Neuron (in vitro differentiated cells): ENCODE measurements at regions not wholly inside any gene's neighbourhood (a gene's known extent, or its start where the extent isn't known, plus 50 kb on each side); places are given as distances from the start of the nearest gene placed in this dataset.

ENCODE experiments used
- H2AFZ ChIP-seq: one replicate; pipeline ENCODE4 v1.6.1; 2013; ENCODE audit warnings: low read depth, mild to moderate bottlenecking, inconsistent platforms, low read length, moderate library complexity
- H3K27me3 ChIP-seq: one replicate; pipeline ENCODE4 v1.6.1; 2013; ENCODE audit warnings: low read length; ENCODE audit not compliant: insufficient read depth
- H3K36me3 ChIP-seq: one replicate; pipeline ENCODE4 v1.6.1; 2013; ENCODE audit warnings: low read length; ENCODE audit not compliant: insufficient read depth
- H3K4me1 ChIP-seq: one replicate; pipeline ENCODE4 v1.6.1; 2013; ENCODE audit warnings: low read length; ENCODE audit not compliant: insufficient read depth
- H3K4me3 ChIP-seq: 2 replicates; pipeline ENCODE4 v1.5.1; 2013; ENCODE audit warnings: mild to moderate bottlenecking, low read length, moderate library complexity
- H3K9me3 ChIP-seq: one replicate; pipeline ENCODE4 v1.6.1; 2013; ENCODE audit warnings: low read length

DNA sequence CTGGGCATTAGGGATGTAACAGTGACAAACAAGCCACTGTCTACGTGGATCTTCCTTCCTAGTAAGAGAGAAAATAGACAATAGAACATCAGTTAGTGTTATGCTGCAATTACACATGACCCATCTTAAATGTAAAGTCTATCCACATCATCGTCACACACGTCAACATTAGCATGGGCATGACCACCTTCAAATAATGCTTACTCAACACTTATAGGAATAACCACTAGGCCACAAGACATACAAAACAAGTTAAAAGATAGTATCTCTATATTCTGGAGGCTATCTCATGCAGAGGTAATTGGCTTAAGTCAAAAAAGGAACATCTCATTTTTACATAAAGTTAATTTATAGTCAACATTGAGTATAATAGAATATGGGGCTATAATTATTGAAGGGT is 156.5 kb downstream of the MOXD1 start:
- H3K36me3 ChIP-seq: no peaks in the 10 kb centered on the region
- H3K27me3 ChIP-seq: no peaks in the 10 kb centered on the region
- H3K4me1 ChIP-seq: no peaks in the 10 kb centered on the region
- H3K4me3 ChIP-seq: no peak overlapping the region
- H2AFZ ChIP-seq: no peak overlapping the region
- no peaks in the 10 kb centered on the region for H3K9me3 ChIP-seq

- Histone ChIP-seq H3K4me1 (peaks cover 13% of the 10 kb centered on the region), H2AFZ (no peak overlapping the region), H3K27me3 (no peaks in the 10 kb centered on the region), H3K4me3 (no peak overlapping the region), H3K36me3 (no peaks in the 10 kb centered on the region), H3K9me3 (no peaks in the 10 kb centered on the region)
These were observed 164.5 kb downstream of the MOXD1 start for GRCh38 chr6:132236744-132237143.

DNA sequence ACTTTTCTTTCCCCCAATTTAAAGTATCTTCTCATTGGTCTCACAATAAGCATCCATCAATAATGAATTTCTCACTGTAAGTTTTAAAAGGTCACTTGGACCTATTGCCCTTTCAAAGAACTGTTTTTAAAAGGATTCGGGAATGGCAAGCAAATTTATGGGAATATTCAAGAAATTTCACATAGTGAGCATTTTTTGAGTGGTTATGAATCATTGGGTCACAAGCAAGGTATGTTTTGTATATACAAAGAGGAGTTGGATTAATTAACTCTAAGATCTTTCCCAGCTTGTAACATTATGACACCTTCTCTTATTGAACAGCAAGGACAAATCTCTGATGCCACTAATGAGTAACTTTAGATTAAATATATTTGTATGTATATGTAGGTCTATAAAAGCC is 165.0 kb downstream of the MOXD1 start:
- no peaks in the 10 kb centered on the region for H3K9me3 ChIP-seq
- no peaks in the 10 kb centered on the region for H3K36me3 ChIP-seq
- peaks cover 17% of the 10 kb centered on the region for H3K4me1 ChIP-seq
- H3K27me3 ChIP-seq: no peaks in the 10 kb centered on the region
- H3K4me3 ChIP-seq: no peak overlapping the region
- H2AFZ ChIP-seq: no peak overlapping the region

DNA sequence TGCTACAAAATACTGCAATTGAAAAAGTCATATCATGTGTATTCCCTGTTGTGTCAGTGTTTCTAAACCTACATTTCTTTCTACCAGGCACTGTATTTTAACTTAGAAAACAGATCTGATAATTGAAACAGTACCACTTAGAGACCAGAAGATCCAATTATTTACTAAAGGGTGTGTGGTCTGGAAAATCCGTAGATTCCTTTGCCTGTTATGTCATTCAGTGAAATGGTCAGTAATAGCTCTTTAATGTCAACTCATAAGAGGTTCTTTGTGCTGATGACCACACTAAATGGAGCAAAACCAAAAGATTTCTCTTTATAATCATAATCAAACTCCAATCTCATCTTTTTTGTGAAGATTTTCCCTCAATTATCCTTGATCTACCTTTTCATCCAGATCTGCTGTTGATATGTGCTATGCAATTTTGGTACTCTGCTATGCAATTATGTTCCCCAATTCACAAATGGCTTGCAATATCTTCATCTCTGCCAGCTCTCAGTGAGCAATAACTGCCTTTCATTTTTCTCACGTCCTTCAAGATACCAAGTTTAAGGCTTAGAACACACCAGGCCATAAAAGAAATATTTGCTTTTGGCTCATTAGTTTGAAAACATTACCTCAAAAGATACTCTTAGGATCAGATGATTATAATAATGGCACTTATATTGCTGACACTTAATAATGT is 165.5 kb downstream of the MOXD1 start:
- Histone ChIP-seq H3K27me3 (no peaks in the 10 kb centered on the region), H3K4me1 (peaks cover 22% of the 10 kb centered on the region)

DNA sequence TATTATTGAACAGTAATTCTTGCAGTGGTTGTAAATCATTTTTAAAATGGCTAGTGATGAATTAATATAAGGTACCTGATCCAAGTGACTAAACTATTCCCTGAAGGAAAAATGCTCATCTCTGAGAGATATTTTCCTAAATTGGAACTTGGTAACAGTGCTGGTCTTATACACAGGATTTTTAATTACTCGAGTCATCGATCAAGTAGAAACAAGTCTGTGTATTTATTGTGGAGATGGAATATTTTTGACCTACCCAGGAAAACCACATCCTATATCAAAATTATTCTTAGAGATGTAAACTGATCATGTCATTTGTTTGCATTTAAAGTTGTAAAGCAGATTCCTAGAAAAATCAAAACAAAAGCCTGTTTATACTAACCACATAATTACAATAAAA is 166.9 kb downstream of the MOXD1 start:
- peaks cover 26% of the 10 kb centered on the region for H3K4me1 ChIP-seq
- no peak overlapping the region for H2AFZ ChIP-seq
- H3K4me3 ChIP-seq: no peak overlapping the region
- H3K27me3 ChIP-seq: no peaks in the 10 kb centered on the region
- no peaks in the 10 kb centered on the region for H3K36me3 ChIP-seq
- H3K9me3 ChIP-seq: no peaks in the 10 kb centered on the region

More for the DNA sequence above, 165.5 kb downstream of the MOXD1 start:
- Histone ChIP-seq H3K4me3 (no peak overlapping the region), H3K9me3 (no peaks in the 10 kb centered on the region), H2AFZ (no peak overlapping the region), H3K36me3 (no peaks in the 10 kb centered on the region)

- Histone ChIP-seq H3K9me3 (peaks cover 3% of the 10 kb centered on the region), H3K27me3 (no peaks in the 10 kb centered on the region), H3K4me3 (no peak overlapping the region), H2AFZ (peak overlapping the region; percentile 31), H3K4me1 (peaks cover 25% of the 10 kb centered on the region), H3K36me3 (no peaks in the 10 kb centered on the region)
These were observed 170.0 kb downstream of the MOXD1 start for GRCh38 chr6:132231121-132231884.

- Histone ChIP-seq H3K27me3 (no peaks in the 10 kb centered on the region), H3K4me3 (no peak overlapping the region), H3K36me3 (no peaks in the 10 kb centered on the region), H3K9me3 (peaks cover 8% of the 10 kb centered on the region), H2AFZ (no peak overlapping the region), H3K4me1 (peaks cover 25% of the 10 kb centered on the region)
These were observed 172.4 kb downstream of the MOXD1 start for GRCh38 chr6:132228894-132229293.

DNA sequence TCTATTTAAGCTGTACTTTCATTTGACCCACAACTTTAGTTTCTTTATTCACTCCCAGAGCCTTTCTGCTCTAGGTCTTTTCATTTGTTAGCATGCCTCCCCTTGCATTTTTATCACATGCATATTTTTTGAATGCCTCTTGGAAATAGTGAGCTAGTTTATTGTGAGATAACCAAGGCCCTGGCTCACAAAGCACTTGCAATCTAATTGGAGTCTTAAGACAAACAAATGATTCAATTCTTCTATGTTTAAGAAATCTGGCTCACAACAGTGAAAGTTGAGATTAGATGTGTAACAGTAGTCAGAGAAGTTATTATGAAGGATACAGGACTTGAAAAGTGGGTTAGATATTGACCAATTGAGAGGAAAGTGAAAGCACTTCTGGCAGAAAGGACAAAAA is 173.4 kb downstream of the MOXD1 start:
- no peak overlapping the region for H3K4me3 ChIP-seq

GRCh38 chr6:132224943-132225342 is 176.3 kb downstream of the MOXD1 start:
- Histone ChIP-seq H2AFZ (no peak overlapping the region), H3K27me3 (no peaks in the 10 kb centered on the region), H3K9me3 (peaks cover 8% of the 10 kb centered on the region), H3K4me3 (no peak overlapping the region), H3K36me3 (no peaks in the 10 kb centered on the region), H3K4me1 (peaks cover 11% of the 10 kb centered on the region)

More for the DNA sequence above, 173.4 kb downstream of the MOXD1 start:
- Histone ChIP-seq H3K36me3 (no peaks in the 10 kb centered on the region), H3K9me3 (peaks cover 8% of the 10 kb centered on the region), H3K27me3 (no peaks in the 10 kb centered on the region), H3K4me1 (peaks cover 25% of the 10 kb centered on the region), H2AFZ (no peak overlapping the region)

- no peaks in the 10 kb centered on the region for H3K36me3 ChIP-seq
- H3K4me1 ChIP-seq: no peaks in the 10 kb centered on the region
- H3K27me3 ChIP-seq: no peaks in the 10 kb centered on the region
- no peak overlapping the region for H3K4me3 ChIP-seq
- H3K9me3 ChIP-seq: peaks cover 3% of the 10 kb centered on the region
- H2AFZ ChIP-seq: no peak overlapping the region
These were observed 180.5 kb downstream of the MOXD1 start for GRCh38 chr6:132220800-132221199.

GRCh38 chr6:132219901-132220300 is 181.4 kb downstream of the MOXD1 start:
- no peaks in the 10 kb centered on the region for H3K36me3 ChIP-seq
- no peak overlapping the region for H3K4me3 ChIP-seq
- H2AFZ ChIP-seq: no peak overlapping the region
- H3K9me3 ChIP-seq: no peaks in the 10 kb centered on the region
- H3K4me1 ChIP-seq: no peaks in the 10 kb centered on the region
- H3K27me3 ChIP-seq: no peaks in the 10 kb centered on the region

DNA sequence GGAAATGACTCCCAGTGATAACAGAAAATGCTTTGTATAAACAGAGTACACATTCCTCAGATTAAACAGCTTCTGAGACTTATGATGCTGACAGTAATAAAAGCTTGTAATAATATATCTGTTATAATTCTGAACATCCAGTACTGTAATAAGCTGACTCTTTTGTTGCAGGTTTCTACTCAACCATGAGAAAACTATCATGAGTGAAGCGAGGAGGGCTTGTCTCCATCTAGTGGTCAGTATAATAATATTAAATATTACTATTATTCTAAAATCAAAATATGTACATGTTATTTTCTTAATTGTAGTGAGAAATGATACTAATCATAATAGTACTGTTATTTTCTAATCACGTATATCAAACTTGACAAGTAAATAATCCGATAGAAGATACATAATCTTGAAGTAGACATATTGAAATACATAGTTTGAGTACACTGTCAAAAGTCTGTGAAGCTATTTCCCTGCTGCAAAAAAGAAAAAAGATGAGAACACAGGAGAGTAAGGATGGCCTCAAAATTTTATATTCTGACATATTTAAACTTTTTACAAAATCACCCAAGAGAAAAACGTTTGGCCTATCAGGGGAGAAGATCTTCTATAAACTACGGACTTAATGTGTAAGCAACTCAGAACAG is 183.1 kb downstream of the MOXD1 start:
- no peak overlapping the region for H2AFZ ChIP-seq
- H3K9me3 ChIP-seq: no peaks in the 10 kb centered on the region
- H3K4me1 ChIP-seq: no peaks in the 10 kb centered on the region
- H3K27me3 ChIP-seq: no peaks in the 10 kb centered on the region
- H3K36me3 ChIP-seq: no peaks in the 10 kb centered on the region
- H3K4me3 ChIP-seq: no peak overlapping the region

GRCh38 chr6:132215805-132216204 is 185.5 kb downstream of the MOXD1 start:
- Histone ChIP-seq H3K27me3 (no peaks in the 10 kb centered on the region), H3K9me3 (no peaks in the 10 kb centered on the region), H3K4me3 (no peak overlapping the region), H3K36me3 (no peaks in the 10 kb centered on the region), H3K4me1 (no peaks in the 10 kb centered on the region), H2AFZ (no peak overlapping the region)
